AG04450 (cell line): ENCODE measurements at regions not wholly inside any gene's neighbourhood (a gene's known extent, or its start where the extent isn't known, plus 50 kb on each side); places are given as distances from the start of the nearest gene placed in this dataset.

Source experiments
- CTCF ChIA-PET: fragments of 300-600, 350-600 bp; formaldehyde crosslinking; extraction: SDS; loops from one replicate; lab custom pipeline; 2022; ENCODE audit warnings: antibody characterized with exemption, inconsistent platforms; lab: Charles Lee
- POLR2A ChIA-PET: fragments of 350-600 bp; formaldehyde crosslinking; extraction: SDS; loops from one replicate; lab custom pipeline; 2021; ENCODE audit warnings: antibody characterized with exemption, inconsistent platforms; lab: Yijun Ruan, JAX
- DNase-seq: peaks from one replicate; pipeline ENCODE4 v3.0.0-alpha.2; 2011; ENCODE audit warnings: low read depth, low spot score
- H3K27ac ChIP-seq: one replicate; pipeline ENCODE4 v1.5.1; 2012; ENCODE audit warnings: low read depth, low read length, control low read depth
- H3K27me3 ChIP-seq: one replicate; pipeline ENCODE4 v1.6.0; 2012; ENCODE audit warnings: low read length; ENCODE audit not compliant: control insufficient read depth, insufficient read depth
- H3K4me3 ChIP-seq: 2 replicates; pipeline ENCODE4 v1.5.1; 2011; ENCODE audit warnings: mild to moderate bottlenecking, low read depth, low read length, control low read depth
- H3K9me3 ChIP-seq: 2 replicates; pipeline ENCODE4 v1.5.1; 2012; ENCODE audit warnings: low read length; ENCODE audit not compliant: control insufficient read depth, insufficient read depth
- CTCF ChIP-seq: IDR thresholded peaks from 2 replicates; pipeline ENCODE4 v1.5.1; 2011; ENCODE audit warnings: low read depth, low read length, control low read depth, inconsistent platforms

- CTCF ChIA-PET: interaction anchor here (0.8 kb wide), 1 partner anchor 819 kb away, joined by 3 read pairs; no protein-coding TSS in a partner anchor
- no peaks in the 10 kb centered on the region for H3K9me3 ChIP-seq
- no peak overlapping the region for H3K4me3 ChIP-seq
- POLR2A ChIA-PET: no interaction called here
- no peak for TF ChIP-seq CTCF
- no peaks in the 10 kb centered on the region for H3K27me3 ChIP-seq
- DNase-seq: no peak
- no peak overlapping the region for H3K27ac ChIP-seq
Observed at GRCh38 chr1:199691540-199691939, 336.0 kb upstream of the NR5A2 start.

- no peaks in the 10 kb centered on the region for H3K9me3 ChIP-seq
- H3K27ac ChIP-seq: no peak overlapping the region
- no peaks in the 10 kb centered on the region for H3K27me3 ChIP-seq
- ChIA-PET POLR2A (no interaction called here), CTCF (interaction anchor here (0.5 kb wide), 1 partner anchor 15 kb away, joined by 3 read pairs; no protein-coding TSS in a partner anchor)
- no peak for DNase-seq
- TF ChIP-seq CTCF: no peak
- no peak overlapping the region for H3K4me3 ChIP-seq
Observed at GRCh38 chr1:199693724-199694123, 333.8 kb upstream of the NR5A2 start.

- CTCF ChIA-PET: interaction anchor here (1.4 kb wide), 1 partner anchor 10 kb away, joined by 5 read pairs; no protein-coding TSS in a partner anchor
- TF ChIP-seq CTCF: no peak
- Histone ChIP-seq H3K9me3 (no peaks in the 10 kb centered on the region), H3K4me3 (no peak overlapping the region), H3K27ac (no peak overlapping the region), H3K27me3 (no peaks in the 10 kb centered on the region)
- POLR2A ChIA-PET: no interaction called here
- no peak for DNase-seq
Observed at GRCh38 chr1:199696225-199696624, 331.3 kb upstream of the NR5A2 start.

- TF ChIP-seq CTCF: no peak
- CTCF ChIA-PET: no interaction called here
- Histone ChIP-seq H3K27ac (no peak overlapping the region), H3K9me3 (no peaks in the 10 kb centered on the region), H3K4me3 (no peak overlapping the region), H3K27me3 (no peaks in the 10 kb centered on the region)
- DNase-seq: no peak
- POLR2A ChIA-PET: no interaction called here
Observed at GRCh38 chr1:199698222-199698621, 329.3 kb upstream of the NR5A2 start.

GRCh38 chr1:199700551-199700950 is 327.0 kb upstream of the NR5A2 start:
- Histone ChIP-seq H3K27ac (no peak overlapping the region), H3K4me3 (no peak overlapping the region), H3K27me3 (no peaks in the 10 kb centered on the region), H3K9me3 (no peaks in the 10 kb centered on the region)
- no peak for DNase-seq
- TF ChIP-seq CTCF: no peak
- POLR2A ChIA-PET: no interaction called here
- CTCF ChIA-PET: no interaction called here
